Thymus (tissue), 11 donors: ENCODE measurements at regions not wholly inside any gene's neighbourhood (a gene's known extent, or its start where the extent isn't known, plus 50 kb on each side); places are given as distances from the start of the nearest gene placed in this dataset.

Experiments used
- DNase-seq, 9 donors: peaks; one replicate each; pipeline ENCODE4 v3.0.0-alpha.2; 2013; ENCODE audit warnings: low spot score in 9 of 9, low read depth in 6 of 9, missing footprints in 1 of 9
- H3K27ac ChIP-seq, 2 donors: one replicate each; pipeline ENCODE4 v1.5.1; 2013; ENCODE audit warnings: control low read depth in 1 of 2, low read depth in 1 of 2, low read length in 1 of 2, mild to moderate bottlenecking in 1 of 2, moderate library complexity in 1 of 2
- H3K27me3 ChIP-seq, 2 donors: one replicate each; pipeline ENCODE4 v1.5.1; 2013; ENCODE audit warnings: low read length in 1 of 2; ENCODE audit not compliant: control insufficient read depth in 2 of 2, insufficient read depth in 1 of 2
- H3K36me3 ChIP-seq, 2 donors: one replicate each; pipeline ENCODE4 v1.5.1; 2013; ENCODE audit warnings: low read length in 1 of 2, mild to moderate bottlenecking in 1 of 2, moderate library complexity in 1 of 2; ENCODE audit not compliant: control insufficient read depth in 2 of 2, insufficient read depth in 2 of 2
- H3K4me1 ChIP-seq, 2 donors: one replicate each; pipeline ENCODE4 v1.5.1; 2013; ENCODE audit warnings: low read length in 2 of 2; ENCODE audit not compliant: control insufficient read depth in 2 of 2, insufficient read depth in 2 of 2
- H3K4me3 ChIP-seq, 2 donors: one replicate each; pipeline ENCODE4 v1.5.1; 2013; ENCODE audit warnings: low read length in 2 of 2, control low read depth in 1 of 2, mild to moderate bottlenecking in 1 of 2
- H3K9me3 ChIP-seq, 2 donors: one replicate each; pipeline ENCODE4 v1.5.1; 2013; ENCODE audit warnings: low read length in 1 of 2, mild to moderate bottlenecking in 1 of 2; ENCODE audit not compliant: control insufficient read depth in 2 of 2, insufficient read depth in 1 of 2
- WGBS: extraction: QIAGEN DNeasy Blood & Tissue Kit; methylation state at CpG from one replicate; pipeline ENCODE4 v1.1.7; 2013; 5-methylcytosine and 5-hydroxymethylcytosine counted together
- donor health status: healthy.

DNA sequence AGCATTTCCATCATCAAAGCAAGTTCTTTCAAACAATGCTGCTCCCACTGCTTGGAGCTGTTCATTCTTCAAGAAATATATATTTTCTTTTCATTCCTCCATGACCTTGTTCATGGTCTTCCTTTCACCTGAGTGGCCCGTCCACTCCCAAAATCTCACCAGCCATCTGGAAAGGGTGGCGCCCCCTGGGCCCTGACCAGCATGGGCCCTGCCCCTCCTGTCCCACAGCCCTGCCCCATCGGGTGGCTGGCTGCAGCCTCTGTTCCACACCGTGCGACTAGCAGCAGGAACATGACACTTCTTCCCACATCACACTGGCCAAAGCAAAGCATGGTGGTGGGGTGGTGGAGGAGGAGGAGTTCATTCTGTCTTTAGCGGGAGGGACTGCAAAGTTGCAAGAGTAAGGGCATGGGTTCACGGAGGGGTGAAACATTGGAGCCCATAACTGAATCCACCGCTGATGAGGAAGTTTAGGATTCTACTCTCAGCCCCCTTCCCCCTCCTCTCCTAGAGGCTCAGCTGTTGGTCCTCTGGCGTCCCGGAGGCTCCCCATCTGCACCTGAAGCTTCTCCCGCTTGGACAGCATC is 195.2 kb upstream of the SLC24A3 start:
- H3K4me3 ChIP-seq, result no peak overlapping the region
- H3K36me3 ChIP-seq, result no peaks in the 10 kb centered on the region
- H3K9me3 ChIP-seq, result no peaks in the 10 kb centered on the region
- H3K27ac ChIP-seq, result no peak overlapping the region
- 95% methylated on average over 11 of the region's 11 CpGs for WGBS
- DNase-seq, result no peak
- no peaks in the 10 kb centered on the region for H3K4me1 ChIP-seq
- no peaks in the 10 kb centered on the region for H3K27me3 ChIP-seq

DNA sequence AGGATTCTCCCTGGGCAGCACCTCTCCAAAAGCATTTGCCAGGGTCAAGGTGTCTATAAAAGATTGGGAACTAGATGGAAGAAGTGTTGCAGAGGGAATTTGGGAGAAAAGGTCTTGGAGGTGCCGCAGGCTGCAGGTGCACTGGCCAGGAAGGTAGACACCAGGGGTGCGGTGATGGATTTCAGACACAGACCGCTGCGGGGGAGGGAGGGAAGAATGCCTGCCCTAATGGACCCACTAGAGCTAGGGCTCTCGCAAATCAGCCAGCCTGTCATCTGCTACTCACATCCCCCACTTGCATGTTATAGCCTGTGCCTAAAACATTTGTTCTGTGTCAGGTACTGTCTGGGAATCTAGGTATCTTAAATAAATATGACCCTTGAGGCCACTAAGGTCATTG is 193.6 kb upstream of the SLC24A3 start:
- Histone ChIP-seq H3K36me3 (no peaks in the 10 kb centered on the region), H3K4me1 (no peaks in the 10 kb centered on the region), H3K9me3 (no peaks in the 10 kb centered on the region), H3K27ac (no peak overlapping the region), H3K4me3 (no peak overlapping the region), H3K27me3 (no peaks in the 10 kb centered on the region)
- 96% methylated on average over 5 of the region's 5 CpGs for WGBS
- no peak for DNase-seq

- H3K4me3 ChIP-seq, result no peak overlapping the region
- 98% methylated on average over 5 of the region's 5 CpGs for WGBS
Observed at GRCh38 chr20:19019734-19020364, 192.6 kb upstream of the SLC24A3 start.

DNA sequence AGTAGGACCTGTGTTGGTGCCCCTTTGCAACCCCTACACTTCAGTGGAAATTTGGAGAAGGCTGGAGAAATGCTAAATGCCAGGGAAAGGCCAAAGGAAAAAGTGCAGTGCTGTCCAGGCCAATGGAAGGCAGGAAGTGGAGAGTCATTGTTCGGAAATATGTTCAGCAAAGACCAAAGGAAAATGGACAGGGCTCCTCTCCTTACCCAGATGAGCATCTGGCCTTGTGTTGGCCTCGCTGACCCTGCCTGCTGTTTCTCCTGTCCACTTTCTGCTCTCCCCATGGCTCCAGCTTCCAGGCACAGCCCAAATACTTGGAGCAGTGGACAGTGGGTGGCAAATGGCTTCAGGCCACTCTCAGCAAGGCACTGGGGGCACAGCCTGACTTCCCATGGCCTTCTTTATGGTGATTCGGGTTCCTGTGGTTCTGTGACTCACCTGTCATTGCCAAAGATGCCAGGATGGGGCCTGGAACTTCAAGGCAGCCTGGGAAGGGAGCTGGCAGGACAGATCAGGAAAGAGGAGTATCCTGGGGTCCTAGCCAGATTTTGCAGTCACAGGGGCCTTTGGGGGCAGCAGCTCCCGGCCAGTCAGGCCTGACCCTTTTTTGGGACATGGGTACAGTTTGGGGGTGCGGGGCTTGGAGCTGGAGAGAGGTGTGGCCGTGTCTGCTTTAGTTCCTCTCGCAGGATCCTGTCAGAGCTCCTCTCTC is 190.9 kb upstream of the SLC24A3 start:
- 49% methylated on average over 7 of the region's 7 CpGs for WGBS
- no peaks in the 10 kb centered on the region for H3K4me1 ChIP-seq
- no peaks in the 10 kb centered on the region for H3K27me3 ChIP-seq
- H3K4me3 ChIP-seq, result no peak overlapping the region
- H3K9me3 ChIP-seq, result no peaks in the 10 kb centered on the region
- H3K36me3 ChIP-seq, result no peaks in the 10 kb centered on the region
- DNase-seq, result no peak
- H3K27ac ChIP-seq, result no peak overlapping the region

More at GRCh38 chr20:19019734-19020364, 192.6 kb upstream of the SLC24A3 start:
- Histone ChIP-seq H3K9me3 (no peaks in the 10 kb centered on the region), H3K4me1 (no peaks in the 10 kb centered on the region), H3K36me3 (no peaks in the 10 kb centered on the region), H3K27me3 (no peaks in the 10 kb centered on the region), H3K27ac (no peak overlapping the region)
- no peak for DNase-seq

DNA sequence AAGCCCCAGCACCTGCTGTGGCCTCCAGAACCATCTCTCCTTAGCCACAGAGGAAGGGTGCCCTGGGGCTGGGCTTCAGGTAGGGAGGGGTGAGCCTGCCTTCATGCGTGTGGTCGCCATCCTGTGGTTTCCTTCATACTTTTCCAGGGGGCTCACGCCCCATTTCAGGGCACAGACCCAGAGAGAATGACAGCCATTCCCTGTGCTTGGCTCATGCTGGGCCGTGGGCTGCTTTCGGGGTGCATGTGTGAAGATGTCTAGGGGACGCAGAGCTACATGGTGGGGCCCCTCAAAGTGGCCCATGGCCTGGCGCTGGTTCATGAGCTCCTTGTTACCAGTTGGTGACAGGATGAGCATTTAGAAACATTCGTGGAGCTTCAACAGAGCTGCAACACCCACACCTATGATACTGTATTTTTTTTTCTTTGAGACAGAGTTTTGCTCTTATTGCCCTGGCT is 190.3 kb upstream of the SLC24A3 start:
- DNase-seq, result no peak
- Histone ChIP-seq H3K27ac (no peak overlapping the region), H3K27me3 (no peaks in the 10 kb centered on the region), H3K4me1 (no peaks in the 10 kb centered on the region), H3K9me3 (no peaks in the 10 kb centered on the region), H3K36me3 (no peaks in the 10 kb centered on the region), H3K4me3 (no peak overlapping the region)
- WGBS, result 42% methylated on average over 8 of the region's 8 CpGs

DNA sequence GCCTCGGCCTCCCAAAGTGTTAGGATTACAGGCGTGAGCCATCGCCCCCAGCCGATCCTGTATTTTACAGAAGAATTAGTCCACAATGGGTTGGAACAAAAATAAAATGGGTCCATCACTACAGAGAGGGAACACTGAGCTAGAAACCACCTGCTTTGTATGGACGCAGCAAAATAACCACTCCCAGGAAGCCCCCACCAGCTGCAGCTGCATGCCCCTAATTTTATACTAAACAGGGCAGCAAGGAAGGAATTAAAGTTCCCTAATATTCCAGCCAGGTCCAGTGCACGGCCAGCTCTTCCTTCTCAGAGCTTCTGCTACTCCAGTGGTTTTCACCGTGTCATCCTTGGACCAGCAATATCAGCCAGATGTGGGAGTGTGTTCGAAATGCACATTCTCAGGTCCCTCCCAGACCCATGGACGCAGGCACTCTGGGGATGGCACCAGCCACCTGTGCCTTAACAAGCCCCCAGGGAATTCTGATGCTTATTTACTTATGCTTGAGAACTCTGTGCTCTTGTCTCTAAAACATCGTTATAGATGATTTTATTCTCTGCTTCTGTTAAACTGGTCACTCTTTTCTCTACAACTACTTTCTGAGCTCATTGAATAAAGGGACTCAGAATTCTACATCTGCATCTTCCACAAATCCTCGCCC is 189.5 kb upstream of the SLC24A3 start:
- H3K36me3 ChIP-seq, result no peaks in the 10 kb centered on the region
- DNase-seq, result no peak
- H3K27ac ChIP-seq, result no peak overlapping the region
- no peak overlapping the region for H3K4me3 ChIP-seq
- no peaks in the 10 kb centered on the region for H3K9me3 ChIP-seq
- WGBS, result 91% methylated on average over 11 of the region's 11 CpGs
- H3K4me1 ChIP-seq, result no peaks in the 10 kb centered on the region
- H3K27me3 ChIP-seq, result no peaks in the 10 kb centered on the region

DNA sequence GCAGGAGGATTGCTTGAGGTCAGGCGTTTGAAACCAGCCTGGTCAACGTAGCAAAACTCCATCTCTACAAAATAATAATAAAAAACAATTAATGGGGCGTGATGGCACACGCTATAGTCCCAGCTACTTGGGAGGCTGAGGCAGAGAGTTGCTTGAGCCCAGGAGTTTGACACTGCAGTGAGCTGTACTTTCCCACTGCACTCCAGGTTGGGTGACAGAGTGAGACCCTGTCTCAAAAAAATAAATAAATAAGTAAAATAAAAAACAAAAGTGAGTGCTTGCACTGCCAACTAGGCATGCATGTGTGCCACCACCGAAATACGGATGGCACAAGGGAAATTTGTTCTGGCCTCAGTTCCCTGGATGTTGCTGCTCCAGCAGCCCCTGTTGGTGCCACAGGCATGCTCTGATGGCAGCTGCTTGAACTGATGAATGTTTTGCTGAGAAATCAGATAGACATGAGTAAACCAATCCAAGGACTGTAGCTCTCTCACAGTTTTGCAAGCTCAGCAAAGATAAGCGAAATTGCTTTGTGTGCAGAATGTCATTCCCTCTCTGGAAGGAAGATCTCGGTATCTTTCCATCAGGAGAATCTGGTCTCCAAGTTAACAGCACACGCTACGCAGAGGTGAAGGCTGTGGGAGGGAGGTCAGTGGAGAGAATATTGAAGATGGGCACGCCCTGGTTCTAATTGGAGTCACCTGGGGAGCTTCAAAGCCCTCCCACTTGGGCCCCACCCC is 188.0 kb upstream of the SLC24A3 start:
- no peaks in the 10 kb centered on the region for H3K9me3 ChIP-seq
- H3K4me1 ChIP-seq, result no peaks in the 10 kb centered on the region
- no peak for DNase-seq
- WGBS, result 86% methylated on average over 11 of the region's 11 CpGs
- H3K4me3 ChIP-seq, result no peak overlapping the region
- H3K27ac ChIP-seq, result no peak overlapping the region
- no peaks in the 10 kb centered on the region for H3K36me3 ChIP-seq
- H3K27me3 ChIP-seq, result no peaks in the 10 kb centered on the region

- DNase-seq, result no peak
- Histone ChIP-seq H3K27ac (no peak overlapping the region), H3K36me3 (no peaks in the 10 kb centered on the region), H3K4me3 (no peak overlapping the region), H3K9me3 (no peaks in the 10 kb centered on the region), H3K27me3 (no peaks in the 10 kb centered on the region), H3K4me1 (no peaks in the 10 kb centered on the region)
- WGBS, result 87% methylated on average over 5 of the region's 5 CpGs
Observed at GRCh38 chr20:19025430-19026120, 186.9 kb upstream of the SLC24A3 start.
